ENCODE measurements at regions not wholly inside any gene's neighbourhood (a gene's known extent, or its start where the extent isn't known, plus 50 kb on each side); places are given as distances from the start of the nearest gene placed in this dataset.
A peak's percentile ranks its signal among the peaks of the same experiment; 100 is the strongest.

DNA sequence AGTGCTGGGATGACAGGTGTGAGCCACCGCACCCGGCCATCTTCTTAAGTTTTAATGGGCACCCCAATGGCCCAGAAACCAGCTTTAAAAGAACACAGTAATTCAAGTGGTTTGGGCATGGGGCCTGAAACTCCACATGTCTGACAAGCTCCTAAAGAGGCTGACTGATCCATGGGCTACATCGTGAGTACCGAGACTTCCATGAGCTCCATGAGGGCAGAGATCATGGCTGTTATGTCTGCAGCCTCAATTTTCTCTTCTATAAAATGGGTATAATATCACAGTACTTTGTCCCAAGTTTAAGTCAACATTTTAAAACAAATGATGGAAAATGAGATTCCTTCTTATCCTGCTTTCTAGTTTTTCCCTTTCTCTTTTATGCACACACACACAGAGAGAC is 397.6 kb upstream of the MAF start:
- no peak overlapping the region for H3K4me3 ChIP-seq (ENCODE audit: low read depth, low read length)
- TF ChIP-seq, protein P1, sequence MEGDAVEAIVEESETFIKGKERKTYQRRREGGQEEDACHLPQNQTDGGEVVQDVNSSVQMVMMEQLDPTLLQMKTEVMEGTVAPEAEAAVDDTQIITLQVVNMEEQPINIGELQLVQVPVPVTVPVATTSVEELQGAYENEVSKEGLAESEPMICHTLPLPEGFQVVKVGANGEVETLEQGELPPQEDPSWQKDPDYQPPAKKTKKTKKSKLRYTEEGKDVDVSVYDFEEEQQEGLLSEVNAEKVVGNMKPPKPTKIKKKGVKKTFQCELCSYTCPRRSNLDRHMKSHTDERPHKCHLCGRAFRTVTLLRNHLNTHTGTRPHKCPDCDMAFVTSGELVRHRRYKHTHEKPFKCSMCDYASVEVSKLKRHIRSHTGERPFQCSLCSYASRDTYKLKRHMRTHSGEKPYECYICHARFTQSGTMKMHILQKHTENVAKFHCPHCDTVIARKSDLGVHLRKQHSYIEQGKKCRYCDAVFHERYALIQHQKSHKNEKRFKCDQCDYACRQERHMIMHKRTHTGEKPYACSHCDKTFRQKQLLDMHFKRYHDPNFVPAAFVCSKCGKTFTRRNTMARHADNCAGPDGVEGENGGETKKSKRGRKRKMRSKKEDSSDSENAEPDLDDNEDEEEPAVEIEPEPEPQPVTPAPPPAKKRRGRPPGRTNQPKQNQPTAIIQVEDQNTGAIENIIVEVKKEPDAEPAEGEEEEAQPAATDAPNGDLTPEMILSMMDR (IDR thresholded peaks at IDR 0.05; ENCODE audit: insufficient read depth, low read depth, low read length, missing control alignments), result no peak
- DNase-seq (ENCODE audit: low read depth), result no peak

DNA sequence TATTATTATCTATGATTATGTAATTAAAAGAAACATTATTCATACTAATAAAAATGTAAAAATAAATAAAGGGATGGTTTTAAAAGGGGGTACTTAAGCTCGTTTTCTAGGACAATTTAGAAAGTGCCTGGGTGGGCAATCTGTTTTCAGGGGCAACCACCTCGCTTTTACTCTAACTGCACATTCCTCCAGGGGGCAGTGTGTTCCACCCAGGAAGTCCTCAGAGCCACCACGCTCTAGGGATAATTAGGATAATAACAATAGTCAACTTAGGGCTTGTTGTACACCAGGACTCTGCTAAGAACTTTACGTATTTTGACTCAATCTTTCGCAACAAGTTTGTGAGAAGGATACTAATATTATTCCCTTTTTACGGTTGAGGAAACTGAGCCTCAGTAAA is 396.7 kb upstream of the MAF start:
- H3K4me3 ChIP-seq (ENCODE audit: low read depth, low read length), result no peak overlapping the region
- TF ChIP-seq, protein P1 (IDR thresholded peaks at IDR 0.05; ENCODE audit: insufficient read depth, low read depth, low read length, missing control alignments), result peak; percentile 38
- DNase-seq (ENCODE audit: low read depth), result peak; percentile 26

DNA sequence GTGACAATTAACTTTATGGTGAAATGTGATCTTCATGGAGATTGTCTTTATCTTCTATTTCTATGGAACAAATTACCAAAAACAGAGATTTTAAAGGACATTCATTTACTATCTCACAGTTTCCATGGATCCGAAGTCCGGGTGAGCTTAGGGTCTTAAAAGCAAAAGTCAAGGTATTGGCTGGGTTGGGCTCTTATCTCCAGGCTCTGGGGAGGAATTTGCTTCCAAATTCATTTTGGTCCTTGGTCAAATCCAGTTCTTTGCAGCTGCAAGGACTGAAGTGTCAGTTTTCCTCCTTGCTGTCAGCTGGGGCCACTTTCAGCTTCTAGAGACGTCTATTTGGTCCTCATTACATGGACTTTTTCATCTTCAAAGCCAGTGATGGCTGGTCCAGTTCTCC is 395.8 kb upstream of the MAF start:
- TF ChIP-seq, protein P1 (IDR thresholded peaks at IDR 0.05; ENCODE audit: insufficient read depth, low read depth, low read length, missing control alignments), result no peak
- no peak overlapping the region for H3K4me3 ChIP-seq (ENCODE audit: low read depth, low read length)
- no peak for DNase-seq (ENCODE audit: low read depth)

DNA sequence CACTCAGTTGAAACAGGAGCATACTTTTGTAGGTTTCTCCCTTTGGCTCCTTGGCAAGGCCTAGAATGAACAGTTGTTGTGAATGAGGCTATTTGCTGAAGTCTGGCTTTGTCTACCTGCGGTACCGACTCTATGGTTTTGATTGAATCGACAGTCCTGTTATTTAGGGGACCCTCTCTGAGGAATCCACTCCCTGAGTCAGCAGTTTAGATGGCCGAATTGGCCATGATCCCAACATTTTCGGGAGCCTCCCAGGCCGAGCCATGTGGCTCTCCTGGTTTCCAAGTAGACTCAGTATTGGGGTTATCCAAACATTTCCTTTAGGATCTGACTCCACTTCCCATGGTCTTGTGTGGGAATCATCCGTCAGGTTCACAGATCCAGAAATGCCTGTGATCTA is 394.8 kb upstream of the MAF start:
- H3K4me3 ChIP-seq (ENCODE audit: low read depth, low read length), result no peak overlapping the region
- DNase-seq (ENCODE audit: low read depth), result no peak
- TF ChIP-seq, protein P1 (IDR thresholded peaks at IDR 0.05; ENCODE audit: insufficient read depth, low read depth, low read length, missing control alignments), result no peak

DNA sequence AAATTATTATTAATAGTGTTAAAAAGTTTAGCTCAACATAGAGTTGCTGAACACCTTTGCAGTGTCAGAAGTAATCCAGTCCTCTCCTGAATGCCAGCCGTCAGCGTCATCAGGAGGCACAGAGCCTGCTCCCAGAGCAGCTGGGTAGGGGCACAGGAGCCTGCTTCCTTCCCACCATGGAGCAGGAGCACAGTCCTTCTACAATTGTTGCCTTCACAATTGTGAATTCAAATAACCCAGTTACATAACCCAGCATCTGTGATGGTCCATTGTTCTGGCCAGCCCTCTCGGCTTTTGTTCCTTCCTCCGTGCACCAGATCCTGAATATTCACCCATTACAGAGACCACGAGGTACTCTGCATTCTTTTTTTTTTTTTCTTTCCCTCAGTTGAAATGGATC is 393.9 kb upstream of the MAF start:
- TF ChIP-seq, protein P1 (IDR thresholded peaks at IDR 0.05; ENCODE audit: insufficient read depth, low read depth, low read length, missing control alignments), result no peak
- no peak for DNase-seq (ENCODE audit: low read depth)
- H3K4me3 ChIP-seq (ENCODE audit: low read depth, low read length), result no peak overlapping the region

DNA sequence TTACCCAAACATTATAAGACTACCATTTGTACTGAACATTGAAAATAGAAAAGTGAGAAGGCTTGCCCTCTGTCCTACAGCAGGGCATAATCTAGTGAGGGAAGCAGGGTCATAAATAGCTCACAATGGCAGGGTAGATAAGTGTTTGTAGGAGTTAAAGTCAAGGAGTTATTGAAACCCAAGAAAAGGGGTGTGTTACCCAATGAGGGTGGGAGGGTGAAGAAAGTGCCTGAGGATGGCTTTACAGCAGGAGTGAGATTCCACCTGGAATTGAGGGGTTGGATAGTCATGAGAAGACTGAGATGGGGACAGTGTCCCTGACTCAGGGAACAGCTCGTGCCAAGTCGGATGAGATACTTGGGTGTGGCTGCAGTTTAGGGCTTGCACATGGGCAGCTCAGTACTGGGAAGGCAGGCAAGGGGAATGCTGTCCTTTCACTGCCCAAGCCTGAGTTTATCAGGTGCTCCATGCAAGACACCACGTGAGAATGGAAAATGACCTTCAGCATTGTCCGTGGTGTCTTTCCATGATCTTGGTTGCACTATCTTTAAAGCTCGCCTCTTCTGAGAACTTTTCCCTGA is 393.2 kb upstream of the MAF start:
- DNase-seq (ENCODE audit: low read depth), result no peak
- H3K4me3 ChIP-seq (ENCODE audit: low read depth, low read length), result no peak overlapping the region
- TF ChIP-seq, protein P1 (IDR thresholded peaks at IDR 0.05; ENCODE audit: insufficient read depth, low read depth, low read length, missing control alignments), result no peak

DNA sequence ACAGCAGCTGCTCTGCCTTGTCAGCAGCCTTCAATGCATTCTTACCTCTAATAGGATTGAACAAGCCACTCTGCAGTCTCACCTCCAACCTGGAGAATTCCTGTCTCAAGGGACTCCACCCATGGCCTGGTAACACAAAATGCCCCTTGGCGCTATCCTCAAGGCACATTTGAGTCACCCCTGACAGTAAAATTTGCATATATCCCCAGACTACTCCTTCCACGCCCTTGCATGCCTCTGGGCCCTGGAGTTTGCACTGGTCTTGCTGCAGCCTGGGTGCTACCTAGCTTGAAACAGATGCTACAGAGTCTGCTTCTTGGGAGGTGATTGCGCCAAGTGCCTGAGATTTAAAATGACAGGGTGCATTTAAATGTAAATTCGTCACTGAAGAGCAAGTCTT is 391.4 kb upstream of the MAF start:
- TF ChIP-seq, protein P1 (IDR thresholded peaks at IDR 0.05; ENCODE audit: insufficient read depth, low read depth, low read length, missing control alignments), result no peak

More for the DNA sequence above, 391.4 kb upstream of the MAF start:
- no peak overlapping the region for H3K4me3 ChIP-seq (ENCODE audit: low read depth, low read length)
- DNase-seq (ENCODE audit: low read depth), result no peak

Measured in GM12865 (cell line).